GM13977 (cell line): ENCODE measurements at regions not wholly inside any gene's neighbourhood (a gene's known extent, or its start where the extent isn't known, plus 50 kb on each side); places are given as distances from the start of the nearest gene placed in this dataset.
"Not testable (repeated sequence)": the region's sequence is repeated elsewhere in the genome, so short reads cannot be mapped to it uniquely, and the experiment has no call there.

Experiments
- DNase-seq: peaks from one replicate; pipeline ENCODE4 v3.0.0; 2012; ENCODE audit warnings: low spot score
- in situ Hi-C: fragments of 300-500 bp; cut with MboI; formaldehyde crosslinking; loops from one replicate; pipeline ENCODE4 v1.12.0; 2022; ENCODE audit warnings: low sequenced_read_pairs, low pct_unique_long_range_greater_than_20kb, mixed read lengths, inconsistent platforms; ENCODE audit not compliant: unreplicated experiment
- TF ChIP-seq, protein P1 (sequence below): IDR thresholded peaks from 2 replicates; pipeline ENCODE4 v1.5.1; 2012; ENCODE audit warnings: mild to moderate bottlenecking, control low read depth; ENCODE audit not compliant: insufficient read depth; ENCODE audit errors: extremely low read depth, missing control alignments

DNA sequence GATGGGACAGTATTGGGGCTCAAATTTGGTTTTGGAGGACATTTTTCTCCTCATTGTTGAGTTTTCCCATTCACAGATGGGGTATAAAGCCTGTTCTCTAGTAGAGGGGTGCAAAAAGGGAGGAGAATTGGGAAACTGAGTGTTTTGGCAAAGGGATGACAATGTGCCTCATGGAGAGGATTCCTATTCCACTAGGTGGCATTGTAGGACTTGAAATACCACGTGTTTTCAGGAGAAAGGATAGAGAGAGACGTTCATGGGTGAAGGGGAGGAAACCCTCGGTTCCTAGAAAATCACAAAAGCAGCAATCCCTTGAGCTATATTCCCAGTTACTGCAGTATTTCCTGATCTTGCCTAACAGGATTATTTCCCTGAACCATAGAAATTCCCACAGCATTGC, 113.7 kb upstream of the SRD5A2 start:
- in situ Hi-C loops = no loop called here
- TF ChIP-seq, protein P1, sequence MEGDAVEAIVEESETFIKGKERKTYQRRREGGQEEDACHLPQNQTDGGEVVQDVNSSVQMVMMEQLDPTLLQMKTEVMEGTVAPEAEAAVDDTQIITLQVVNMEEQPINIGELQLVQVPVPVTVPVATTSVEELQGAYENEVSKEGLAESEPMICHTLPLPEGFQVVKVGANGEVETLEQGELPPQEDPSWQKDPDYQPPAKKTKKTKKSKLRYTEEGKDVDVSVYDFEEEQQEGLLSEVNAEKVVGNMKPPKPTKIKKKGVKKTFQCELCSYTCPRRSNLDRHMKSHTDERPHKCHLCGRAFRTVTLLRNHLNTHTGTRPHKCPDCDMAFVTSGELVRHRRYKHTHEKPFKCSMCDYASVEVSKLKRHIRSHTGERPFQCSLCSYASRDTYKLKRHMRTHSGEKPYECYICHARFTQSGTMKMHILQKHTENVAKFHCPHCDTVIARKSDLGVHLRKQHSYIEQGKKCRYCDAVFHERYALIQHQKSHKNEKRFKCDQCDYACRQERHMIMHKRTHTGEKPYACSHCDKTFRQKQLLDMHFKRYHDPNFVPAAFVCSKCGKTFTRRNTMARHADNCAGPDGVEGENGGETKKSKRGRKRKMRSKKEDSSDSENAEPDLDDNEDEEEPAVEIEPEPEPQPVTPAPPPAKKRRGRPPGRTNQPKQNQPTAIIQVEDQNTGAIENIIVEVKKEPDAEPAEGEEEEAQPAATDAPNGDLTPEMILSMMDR = peak; percentile 13
- DNase-seq = no peak

DNA sequence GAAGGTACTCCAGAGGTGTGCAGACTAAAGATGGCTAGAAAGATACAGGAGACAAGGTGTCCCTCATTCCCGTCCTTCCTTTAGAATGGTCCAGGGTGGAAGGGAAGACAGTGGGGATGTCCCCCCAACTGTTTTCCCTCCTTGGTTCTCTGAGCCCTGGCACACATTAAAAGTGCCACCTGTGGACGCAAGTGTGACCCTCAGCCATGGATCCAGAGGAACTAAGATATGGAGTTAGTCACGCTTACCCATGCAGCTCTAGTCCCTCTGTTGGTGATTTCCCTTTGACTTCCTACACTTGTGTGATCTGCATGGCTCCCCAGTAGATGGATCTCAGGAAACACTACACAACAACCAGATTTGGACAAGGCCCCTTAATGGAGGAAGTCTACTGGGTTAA, 113.1 kb upstream of the SRD5A2 start:
- TF ChIP-seq, protein P1 = no peak
- in situ Hi-C loops = no loop called here
- no peak for DNase-seq

GRCh38 chr2:31688282-31688681, 107.5 kb upstream of the SRD5A2 start:
- DNase-seq = no peak
- in situ Hi-C loops = no loop called here
- TF ChIP-seq, protein P1 = peak; percentile 51

DNA sequence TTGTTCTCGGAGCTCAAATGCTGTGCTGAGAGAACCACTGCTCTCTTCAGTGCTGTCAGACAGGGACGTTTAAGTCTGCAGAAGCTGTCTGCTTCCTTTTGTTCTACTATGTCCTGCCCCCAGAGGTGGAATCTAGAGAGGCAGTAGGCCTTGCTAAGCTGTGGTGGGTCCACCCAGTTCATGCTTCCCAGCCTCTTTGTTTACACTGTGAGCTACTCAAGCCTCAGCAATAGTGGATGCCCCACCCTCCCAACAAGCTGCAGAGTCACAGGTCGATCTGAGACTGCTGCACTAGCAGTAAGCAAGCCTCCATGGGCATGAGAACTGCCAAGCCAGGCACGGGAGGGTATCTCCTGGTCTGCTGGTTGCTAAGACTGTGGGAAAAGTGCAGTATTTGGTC, 102.8 kb upstream of the SRD5A2 start:
- in situ Hi-C loops = not testable (repeated sequence)

DNA sequence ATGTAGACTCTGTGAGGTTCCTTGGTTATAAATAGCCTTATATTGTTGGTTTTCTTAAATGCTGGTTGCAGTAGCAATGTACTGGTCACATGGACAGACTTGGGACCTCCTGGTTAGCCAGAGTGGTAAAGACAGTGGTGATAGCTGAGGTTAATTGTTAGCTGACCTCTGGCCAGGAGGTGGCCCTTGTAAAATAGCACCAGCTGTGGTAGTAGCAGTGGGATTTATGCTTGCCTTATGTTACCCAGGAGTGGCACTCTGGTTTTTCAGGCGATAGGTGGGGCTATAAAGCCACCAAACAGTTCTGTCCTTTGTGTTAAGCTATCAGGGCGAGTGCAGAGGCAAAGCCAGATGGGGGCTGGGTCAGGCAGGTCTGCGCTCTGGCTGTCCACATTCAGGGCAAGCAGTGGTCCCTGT, 94.8 kb upstream of the SRD5A2 start:
- in situ Hi-C loops = no loop called here
- TF ChIP-seq, protein P1 = peak; percentile 31
- no peak for DNase-seq

More for the DNA sequence above, 102.8 kb upstream of the SRD5A2 start:
- DNase-seq = not testable (repeated sequence)

- DNase-seq = no peak
- in situ Hi-C loops = no loop called here
- TF ChIP-seq, protein P1 = no peak
These were observed 93.7 kb upstream of the SRD5A2 start for GRCh38 chr2:31674446-31674845.

DNA sequence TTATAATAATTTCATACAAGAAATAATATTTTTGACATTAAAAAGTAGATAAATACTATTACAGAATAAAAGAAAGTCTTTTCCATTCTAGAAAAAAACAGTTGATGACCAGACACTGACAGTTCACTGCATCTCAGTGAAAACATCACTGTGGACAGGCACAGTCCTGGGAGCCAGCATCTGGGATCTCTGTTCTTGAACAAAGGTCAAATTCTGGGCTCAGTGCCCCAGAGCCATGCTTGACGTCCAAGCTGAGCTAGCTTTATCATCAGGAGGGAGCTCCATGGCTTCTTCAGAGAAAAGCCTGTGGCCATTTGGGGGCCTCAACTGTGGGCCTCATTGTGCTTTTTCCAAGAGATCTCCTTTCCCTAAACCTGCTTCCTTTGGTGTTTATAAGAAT, 86.1 kb upstream of the SRD5A2 start:
- in situ Hi-C loops = no loop called here

More for the DNA sequence above, 86.1 kb upstream of the SRD5A2 start:
- TF ChIP-seq, protein P1 = no peak
- DNase-seq = no peak
